A673 (cell line): ENCODE measurements at regions not wholly inside any gene's neighbourhood (a gene's known extent, or its start where the extent isn't known, plus 50 kb on each side); places are given as distances from the start of the nearest gene placed in this dataset.

Experiments
- BruUV-seq: library from RNA; stranded (reverse); fragments of 400-500 nt; replicated peaks from 2 replicates; lab custom pipeline; 2021; lab: Mats Ljungman, UMichigan
- CTCF ChIA-PET: fragments of 300-600 bp; sonication (Branson Sonifier 250); formaldehyde crosslinking; loops from one replicate; lab custom pipeline; 2022; ENCODE audit warnings: antibody characterized with exemption; lab: Charles Lee
- POLR2A ChIA-PET: fragments of 300-600 bp; sonication (Branson Sonifier 250); formaldehyde crosslinking; loops from one replicate; lab custom pipeline; 2022; ENCODE audit warnings: antibody characterized with exemption; ENCODE audit not compliant: low non-redundant PET; lab: Charles Lee
- DNase-seq: peaks from one replicate; pipeline ENCODE4 v3.0.0-alpha.2; 2015; ENCODE audit warnings: low spot score
- H3K27ac ChIP-seq: fragments of 200-600 bp; sonication (generic); 2 replicates; pipeline ENCODE4 v1.5.1; 2016; ENCODE audit warnings: mixed run types, low read depth, mild to moderate bottlenecking, mixed read lengths, antibody characterized with exemption, low read length; ENCODE audit not compliant: poor library complexity, severe bottlenecking
- H3K27me3 ChIP-seq: fragments of 200-600 bp; sonication (generic); replicated peaks from 2 replicates; pipeline ENCODE4 v1.6.1; 2017; ENCODE audit warnings: mixed run types, low read depth, mild to moderate bottlenecking, mixed read lengths, antibody characterized with exemption, low read length; ENCODE audit not compliant: insufficient read depth, poor library complexity
- H3K36me3 ChIP-seq: fragments of 200-600 bp; sonication (generic); 2 replicates; pipeline ENCODE4 v1.6.1; 2016; ENCODE audit warnings: mixed run types, mild to moderate bottlenecking, mixed read lengths, antibody characterized with exemption, low read length; ENCODE audit not compliant: insufficient read depth, poor library complexity, severe bottlenecking
- H3K4me1 ChIP-seq: fragments of 200-600 bp; sonication (generic); 2 replicates; pipeline ENCODE4 v1.6.1; 2017; ENCODE audit warnings: mixed run types, mild to moderate bottlenecking, mixed read lengths, antibody characterized with exemption, low read length; ENCODE audit not compliant: insufficient read depth, poor library complexity, severe bottlenecking
- H3K4me3 ChIP-seq: fragments of 200-600 bp; sonication (generic); 2 replicates; pipeline ENCODE4 v1.5.1; 2016; ENCODE audit warnings: low read depth, mixed run types, mild to moderate bottlenecking, mixed read lengths, low read length; ENCODE audit not compliant: poor library complexity, severe bottlenecking
- H3K9me3 ChIP-seq: fragments of 200-600 bp; sonication (generic); 2 replicates; pipeline ENCODE4 v1.6.1; 2016; ENCODE audit warnings: mixed run types, low read depth, mild to moderate bottlenecking, mixed read lengths, antibody characterized with exemption, low read length; ENCODE audit not compliant: poor library complexity, severe bottlenecking
- EZH2 ChIP-seq: fragments of 200-600 bp; sonication (generic); IDR thresholded peaks from 2 replicates; pipeline ENCODE4 v1.6.1; 2017; ENCODE audit warnings: borderline replicate concordance, low read depth, mild to moderate bottlenecking, mixed read lengths, antibody characterized with exemption, low read length; ENCODE audit not compliant: poor library complexity, severe bottlenecking
- intact Hi-C: fragments of 100-400 bp; cut with micrococcal nuclease; formaldehyde crosslinking; loops from one replicate; pipeline ENCODE4 v1.10.0; 2022; ENCODE audit not compliant: unreplicated experiment
- TF ChIP-seq, protein P1 (sequence below): fragments of 300-800, 200-600 bp; sonication (generic); conservative IDR thresholded peaks from 2 replicates; pipeline ENCODE4 v1.5.1; 2017; ENCODE audit warnings: low read depth, mild to moderate bottlenecking, antibody characterized with exemption, low read length, moderate library complexity, mixed read lengths

DNA sequence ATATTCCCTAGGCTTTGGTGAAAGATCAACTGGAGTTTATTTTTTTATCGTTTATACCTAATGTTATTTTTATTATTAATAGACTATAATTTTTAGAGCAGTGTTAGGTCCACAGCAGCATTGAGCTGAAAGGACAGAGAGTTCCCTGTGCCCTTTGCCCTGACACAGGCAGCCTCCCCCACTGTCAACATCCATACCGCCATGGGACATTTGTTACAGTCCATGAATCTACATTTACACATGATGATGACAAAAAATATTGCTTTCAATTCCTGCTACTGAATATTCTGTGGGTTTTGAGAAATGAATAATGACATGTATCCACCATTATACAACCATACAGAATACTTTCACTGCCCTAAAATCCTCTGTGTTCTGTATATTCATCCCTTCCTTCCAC is 1297.5 kb upstream of the SORCS1 start:
- ChIA-PET POLR2A (no interaction called here), CTCF (no interaction called here)
- no peaks in the 10 kb centered on the region for H3K9me3 ChIP-seq
- TF ChIP-seq, protein P1, sequence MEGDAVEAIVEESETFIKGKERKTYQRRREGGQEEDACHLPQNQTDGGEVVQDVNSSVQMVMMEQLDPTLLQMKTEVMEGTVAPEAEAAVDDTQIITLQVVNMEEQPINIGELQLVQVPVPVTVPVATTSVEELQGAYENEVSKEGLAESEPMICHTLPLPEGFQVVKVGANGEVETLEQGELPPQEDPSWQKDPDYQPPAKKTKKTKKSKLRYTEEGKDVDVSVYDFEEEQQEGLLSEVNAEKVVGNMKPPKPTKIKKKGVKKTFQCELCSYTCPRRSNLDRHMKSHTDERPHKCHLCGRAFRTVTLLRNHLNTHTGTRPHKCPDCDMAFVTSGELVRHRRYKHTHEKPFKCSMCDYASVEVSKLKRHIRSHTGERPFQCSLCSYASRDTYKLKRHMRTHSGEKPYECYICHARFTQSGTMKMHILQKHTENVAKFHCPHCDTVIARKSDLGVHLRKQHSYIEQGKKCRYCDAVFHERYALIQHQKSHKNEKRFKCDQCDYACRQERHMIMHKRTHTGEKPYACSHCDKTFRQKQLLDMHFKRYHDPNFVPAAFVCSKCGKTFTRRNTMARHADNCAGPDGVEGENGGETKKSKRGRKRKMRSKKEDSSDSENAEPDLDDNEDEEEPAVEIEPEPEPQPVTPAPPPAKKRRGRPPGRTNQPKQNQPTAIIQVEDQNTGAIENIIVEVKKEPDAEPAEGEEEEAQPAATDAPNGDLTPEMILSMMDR, result no peak
- TF ChIP-seq EZH2, result no peak
- no peak overlapping the region for H3K27ac ChIP-seq
- intact Hi-C loops, result no loop called here
- DNase-seq, result no peak
- no TSS peak for BruUV-seq
- peaks cover 6% of the 10 kb centered on the region for H3K27me3 ChIP-seq
- no peaks in the 10 kb centered on the region for H3K36me3 ChIP-seq
- H3K4me3 ChIP-seq, result no peak overlapping the region
- no peaks in the 10 kb centered on the region for H3K4me1 ChIP-seq

DNA sequence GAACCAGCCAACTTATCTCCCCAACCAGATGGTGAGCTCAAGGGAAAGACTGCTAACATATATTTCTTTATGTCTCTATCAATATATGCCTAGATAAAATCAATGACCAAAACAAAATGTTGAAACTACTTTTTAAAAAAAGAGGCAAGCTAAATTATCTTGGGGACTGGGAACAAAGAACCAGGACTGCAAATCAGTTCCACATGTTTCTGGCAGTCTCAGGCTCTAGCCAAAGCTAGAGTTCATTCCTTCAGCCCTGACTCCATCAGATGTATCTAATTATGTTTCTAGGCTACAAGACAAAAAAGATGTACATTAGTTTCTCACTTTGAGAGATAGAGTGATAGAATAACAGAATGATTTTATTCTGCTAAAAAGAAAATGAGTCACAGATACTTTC is 1290.3 kb upstream of the SORCS1 start:
- Histone ChIP-seq H3K9me3 (no peaks in the 10 kb centered on the region), H3K36me3 (no peaks in the 10 kb centered on the region), H3K4me3 (no peak overlapping the region), H3K27ac (no peak overlapping the region), H3K4me1 (no peaks in the 10 kb centered on the region), H3K27me3 (no peaks in the 10 kb centered on the region)
- TF ChIP-seq, protein P1, result no peak
- TF ChIP-seq EZH2, result no peak
- intact Hi-C loops, result no loop called here
- DNase-seq, result no peak
- POLR2A ChIA-PET, result no interaction called here
- CTCF ChIA-PET, result no interaction called here
- BruUV-seq, result no TSS peak

DNA sequence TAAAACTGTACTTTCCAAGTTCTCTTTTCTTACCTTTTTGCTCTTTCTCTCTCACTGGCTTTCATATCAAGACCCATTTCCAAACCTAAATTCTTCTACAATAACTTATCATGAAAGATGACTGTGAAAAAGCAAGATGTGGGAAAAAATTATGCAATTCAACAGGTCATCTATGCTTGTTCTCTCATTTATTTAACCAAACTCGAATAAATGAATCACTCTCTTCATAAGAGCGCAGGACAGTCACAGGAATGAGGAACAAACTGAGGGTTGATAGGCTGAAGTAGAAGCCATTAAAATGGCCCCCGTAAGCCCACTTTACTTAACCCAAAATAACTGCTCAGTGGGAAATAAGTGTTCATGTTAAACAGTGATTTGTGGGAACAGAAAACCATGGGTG is 1289.7 kb upstream of the SORCS1 start:
- ChIA-PET POLR2A (no interaction called here), CTCF (no interaction called here)
- Histone ChIP-seq H3K4me3 (no peak overlapping the region), H3K36me3 (no peaks in the 10 kb centered on the region), H3K27ac (no peak overlapping the region), H3K4me1 (no peaks in the 10 kb centered on the region), H3K9me3 (no peaks in the 10 kb centered on the region), H3K27me3 (no peaks in the 10 kb centered on the region)
- no peak for DNase-seq
- no TSS peak for BruUV-seq
- intact Hi-C loops, result no loop called here
- TF ChIP-seq EZH2, result no peak
- TF ChIP-seq, protein P1, result no peak
